GM12872 (cell line): ENCODE measurements at regions not wholly inside any gene's neighbourhood (a gene's known extent, or its start where the extent isn't known, plus 50 kb on each side); places are given as distances from the start of the nearest gene placed in this dataset.

ENCODE experiments used
- CTCF ChIP-seq: IDR thresholded peaks from 3 replicates; pipeline ENCODE4 v1.5.1; 2011; ENCODE audit warnings: low read depth, mild to moderate bottlenecking, low read length, moderate library complexity; ENCODE audit not compliant: insufficient read depth

GRCh38 chr13:88395804-88396203 is 724.6 kb downstream of the SLITRK5 start:
- no peak for TF ChIP-seq CTCF

GRCh38 chr13:88411696-88412095 is 740.5 kb downstream of the SLITRK5 start:
- TF ChIP-seq CTCF: no peak

DNA sequence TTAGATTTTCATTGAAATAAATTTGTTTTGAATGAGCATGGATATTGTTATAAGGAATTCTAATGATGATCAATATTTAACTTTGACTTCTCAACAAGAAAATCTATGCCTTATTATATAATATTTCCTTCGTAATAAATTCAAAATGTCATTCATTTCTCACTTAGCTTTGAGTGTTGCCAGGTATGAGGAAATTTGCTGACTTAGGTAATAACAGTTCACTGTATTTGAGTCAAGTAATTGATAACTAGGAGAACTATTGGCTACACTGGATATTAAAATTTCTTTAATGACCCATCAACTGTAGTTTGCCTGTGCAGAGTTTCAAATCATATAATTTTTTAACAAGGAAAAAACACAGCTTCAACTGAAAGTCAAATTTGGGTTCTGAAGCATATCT is 746.6 kb downstream of the SLITRK5 start:
- no peak for TF ChIP-seq CTCF

- no peak for TF ChIP-seq CTCF
Measured at GRCh38 chr13:88424463-88424862, 753.3 kb downstream of the SLITRK5 start.

DNA sequence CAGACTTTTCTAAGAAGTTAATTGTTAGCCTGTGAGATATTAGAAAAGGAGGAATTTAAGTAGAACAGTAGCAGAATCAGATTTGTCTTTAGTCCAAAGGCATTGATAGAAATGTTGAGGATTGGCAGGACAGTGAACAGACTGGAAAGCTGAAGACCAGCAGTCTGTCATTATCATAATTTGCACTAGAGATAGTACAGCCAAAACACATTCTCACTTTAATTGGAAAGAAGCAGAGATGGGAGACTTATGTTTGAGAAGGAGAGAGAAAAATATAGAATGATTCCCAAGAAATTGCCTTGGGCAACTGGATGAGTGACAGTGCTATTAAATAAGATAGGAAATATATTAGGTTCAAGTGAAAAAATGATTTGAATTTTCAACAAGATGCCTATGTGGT is 755.5 kb downstream of the SLITRK5 start:
- no peak for TF ChIP-seq CTCF

GRCh38 chr13:88429862-88430261 is 758.7 kb downstream of the SLITRK5 start:
- TF ChIP-seq CTCF: no peak

- TF ChIP-seq CTCF: no peak
Measured at GRCh38 chr13:88434953-88435352, 763.8 kb downstream of the SLITRK5 start.

DNA sequence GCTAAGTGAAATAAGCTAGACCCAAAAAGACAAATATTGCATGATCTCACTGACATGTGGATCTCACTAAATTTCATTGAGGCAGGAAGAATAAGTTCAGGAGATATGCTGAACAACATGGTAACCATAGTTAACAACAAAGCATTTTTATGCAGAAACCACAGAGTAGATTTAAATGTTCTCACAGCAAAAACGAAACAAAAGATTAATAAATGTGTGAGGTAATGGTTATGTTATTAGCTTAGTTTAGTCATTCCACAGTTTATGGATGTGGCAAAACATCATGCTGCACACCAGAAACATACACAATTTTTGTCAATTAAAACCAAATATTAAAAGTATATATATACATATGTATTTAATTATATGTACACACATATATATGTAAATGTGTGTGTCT is 765.8 kb downstream of the SLITRK5 start:
- TF ChIP-seq CTCF: no peak
